ENCODE measurements at regions not wholly inside any gene's neighbourhood (a gene's known extent, or its start where the extent isn't known, plus 50 kb on each side); places are given as distances from the start of the nearest gene placed in this dataset.

- ATAC-seq (replicated peaks) = no peak
- no peak for DNase-seq
- H3K36me3 Mint-ChIP-seq (ENCODE audit: insufficient read depth) = peaks cover 2% of the 10 kb centered on the region
Measured at GRCh38 chr9:1709347-1709746, 305.8 kb upstream of the SMARCA2 start.

DNA sequence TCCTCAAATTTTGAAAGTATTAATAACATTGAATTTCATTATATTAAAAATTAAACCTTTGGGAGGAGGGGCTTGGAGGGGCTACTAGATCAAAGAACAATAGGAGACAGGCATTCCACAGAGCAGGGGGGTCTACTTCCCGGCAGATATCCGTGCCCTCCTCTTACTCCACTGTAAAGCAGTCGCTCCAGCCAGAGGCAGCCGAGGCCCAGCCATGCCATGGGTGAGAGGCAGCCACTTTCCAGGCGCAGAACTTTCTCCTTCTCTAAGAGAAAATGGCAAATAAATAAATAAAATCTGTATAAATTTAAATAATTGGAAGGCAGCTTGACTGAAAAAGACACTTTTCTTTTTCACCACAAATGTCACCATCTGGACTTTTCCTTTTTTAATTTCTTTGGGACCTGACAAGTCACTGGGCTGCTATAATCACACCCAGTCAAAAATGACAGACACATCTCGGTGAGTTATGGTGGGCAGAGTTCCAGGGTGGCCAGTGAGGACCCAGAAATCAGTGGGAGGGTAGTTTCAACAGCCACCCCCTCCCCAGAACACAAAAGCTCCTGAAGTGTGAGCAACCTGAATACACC is 302.2 kb upstream of the SMARCA2 start:
- no peak for ATAC-seq (replicated peaks)
- no peak for DNase-seq
- no peak overlapping the region for H3K4me3 Mint-ChIP-seq
- no peaks in the 10 kb centered on the region for H3K9me3 Mint-ChIP-seq
- H3K4me1 Mint-ChIP-seq (ENCODE audit: low read depth in 2 of 2) = no peaks in the 10 kb centered on the region
- no peak overlapping the region for H3K27ac Mint-ChIP-seq
- peaks cover 3% of the 10 kb centered on the region for H3K36me3 Mint-ChIP-seq (ENCODE audit: insufficient read depth)
- peaks cover 0 to 30% of the 10 kb centered on the region in 2 donors for H3K27me3 Mint-ChIP-seq

More at GRCh38 chr9:1709347-1709746, 305.8 kb upstream of the SMARCA2 start:
- Mint-ChIP-seq H3K4me1 (ENCODE audit: low read depth in 2 of 2) (no peaks in the 10 kb centered on the region), H3K4me3 (no peak overlapping the region), H3K9me3 (no peaks in the 10 kb centered on the region), H3K27ac (no peak overlapping the region), H3K27me3 (peaks cover 6 to 31% of the 10 kb centered on the region in 2 donors)

DNA sequence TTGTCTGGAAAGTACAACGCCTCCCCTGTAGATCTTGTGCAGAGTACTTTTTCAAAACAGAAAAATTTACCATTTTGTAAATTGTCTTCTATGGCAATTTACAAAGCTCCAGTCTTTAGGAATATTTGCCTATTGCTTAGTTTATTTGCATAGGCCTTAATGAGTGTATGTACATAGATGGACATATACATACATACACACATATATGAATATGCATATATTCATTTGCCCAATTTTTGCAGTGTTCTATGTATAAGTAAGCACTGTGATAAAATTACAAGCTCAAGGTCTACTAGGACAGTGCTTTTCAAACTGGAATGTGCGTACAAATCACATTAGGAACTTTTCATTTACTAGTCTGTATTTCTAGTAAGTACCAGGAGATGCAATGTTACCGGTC is 301.3 kb upstream of the SMARCA2 start:
- Mint-ChIP-seq H3K36me3 (ENCODE audit: insufficient read depth) (peaks cover 3% of the 10 kb centered on the region), H3K27ac (no peak overlapping the region), H3K27me3 (peaks cover 0 to 33% of the 10 kb centered on the region in 2 donors), H3K4me1 (ENCODE audit: low read depth in 2 of 2) (no peaks in the 10 kb centered on the region), H3K4me3 (no peak overlapping the region), H3K9me3 (no peaks in the 10 kb centered on the region)
- DNase-seq (no peak), ATAC-seq (replicated peaks) (no peak)

DNA sequence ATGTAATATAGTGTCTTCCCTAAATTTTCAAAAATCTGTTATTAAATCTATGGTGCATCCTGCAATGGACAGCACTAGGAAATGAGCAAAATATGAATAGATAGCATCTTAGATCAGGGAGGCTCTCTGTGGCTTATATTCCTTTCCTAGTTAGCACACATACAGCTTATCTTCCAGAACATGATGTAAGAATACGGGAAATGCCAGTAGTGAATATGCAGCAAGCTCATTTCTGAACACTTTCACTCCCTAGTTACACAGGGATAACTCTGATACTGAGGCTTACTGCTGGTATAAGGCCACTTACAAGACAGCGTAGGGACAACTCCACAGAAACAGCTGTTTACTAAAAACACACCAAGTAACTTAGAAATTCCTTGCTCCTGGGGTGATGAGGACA is 297.3 kb upstream of the SMARCA2 start:
- Mint-ChIP-seq H3K27me3 (peaks cover 12 to 40% of the 10 kb centered on the region in 2 donors), H3K36me3 (ENCODE audit: insufficient read depth) (peaks cover 7% of the 10 kb centered on the region), H3K9me3 (no peaks in the 10 kb centered on the region), H3K4me3 (no peak overlapping the region), H3K27ac (no peak overlapping the region), H3K4me1 (ENCODE audit: low read depth in 2 of 2) (no peaks in the 10 kb centered on the region)
- ATAC-seq (replicated peaks) (no peak), DNase-seq (no peak)

GRCh38 chr9:1718836-1719235 is 296.3 kb upstream of the SMARCA2 start:
- H3K4me1 Mint-ChIP-seq (ENCODE audit: low read depth in 2 of 2) = no peaks in the 10 kb centered on the region
- no peak overlapping the region for H3K27ac Mint-ChIP-seq
- no peak overlapping the region for H3K4me3 Mint-ChIP-seq
- peaks cover 7% of the 10 kb centered on the region for H3K36me3 Mint-ChIP-seq (ENCODE audit: insufficient read depth)
- ATAC-seq (replicated peaks) (no peak), DNase-seq (no peak)
- peaks cover 12 to 46% of the 10 kb centered on the region in 2 donors for H3K27me3 Mint-ChIP-seq
- no peaks in the 10 kb centered on the region for H3K9me3 Mint-ChIP-seq

DNA sequence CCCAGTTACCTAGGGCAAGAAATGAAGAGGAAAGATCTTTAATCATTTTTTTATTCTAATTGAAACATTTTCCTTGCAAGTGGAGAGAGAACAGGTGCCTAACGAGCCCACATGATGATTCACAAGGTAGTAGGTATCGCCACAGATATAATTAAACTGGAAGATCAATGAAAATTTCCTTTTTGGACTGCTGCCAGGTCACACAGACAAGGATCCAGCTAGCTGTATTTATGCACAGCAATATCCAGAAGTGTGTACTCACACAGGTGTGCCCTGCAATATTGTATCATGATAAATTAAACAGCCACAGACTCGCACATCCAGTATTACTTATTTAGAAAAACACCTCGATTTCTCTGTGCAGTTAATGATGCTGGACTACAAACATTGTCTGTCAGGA is 294.0 kb upstream of the SMARCA2 start:
- no peak overlapping the region for H3K4me3 Mint-ChIP-seq
- peaks cover 15 to 32% of the 10 kb centered on the region in 2 donors for H3K27me3 Mint-ChIP-seq
- no peaks in the 10 kb centered on the region for H3K4me1 Mint-ChIP-seq (ENCODE audit: low read depth in 2 of 2)

GRCh38 chr9:1722404-1722803 is 292.7 kb upstream of the SMARCA2 start:
- H3K9me3 Mint-ChIP-seq = no peaks in the 10 kb centered on the region
- DNase-seq (no peak), ATAC-seq (replicated peaks) (no peak)
- no peak overlapping the region for H3K27ac Mint-ChIP-seq
- peaks cover 4% of the 10 kb centered on the region for H3K36me3 Mint-ChIP-seq (ENCODE audit: insufficient read depth)
- peaks cover 19 to 32% of the 10 kb centered on the region in 2 donors for H3K27me3 Mint-ChIP-seq
- H3K4me3 Mint-ChIP-seq = no peak overlapping the region
- H3K4me1 Mint-ChIP-seq (ENCODE audit: low read depth in 2 of 2) = no peaks in the 10 kb centered on the region

More for the DNA sequence above, 294.0 kb upstream of the SMARCA2 start:
- ATAC-seq (replicated peaks) (no peak), DNase-seq (no peak)
- Mint-ChIP-seq H3K9me3 (no peaks in the 10 kb centered on the region), H3K27ac (no peak overlapping the region), H3K36me3 (ENCODE audit: insufficient read depth) (peaks cover 4% of the 10 kb centered on the region)

GRCh38 chr9:1723522-1724015 is 291.6 kb upstream of the SMARCA2 start:
- Mint-ChIP-seq H3K27me3 (peaks cover 19 to 34% of the 10 kb centered on the region in 2 donors), H3K27ac (no peak overlapping the region)
- no peak for ATAC-seq (replicated peaks)

DNA sequence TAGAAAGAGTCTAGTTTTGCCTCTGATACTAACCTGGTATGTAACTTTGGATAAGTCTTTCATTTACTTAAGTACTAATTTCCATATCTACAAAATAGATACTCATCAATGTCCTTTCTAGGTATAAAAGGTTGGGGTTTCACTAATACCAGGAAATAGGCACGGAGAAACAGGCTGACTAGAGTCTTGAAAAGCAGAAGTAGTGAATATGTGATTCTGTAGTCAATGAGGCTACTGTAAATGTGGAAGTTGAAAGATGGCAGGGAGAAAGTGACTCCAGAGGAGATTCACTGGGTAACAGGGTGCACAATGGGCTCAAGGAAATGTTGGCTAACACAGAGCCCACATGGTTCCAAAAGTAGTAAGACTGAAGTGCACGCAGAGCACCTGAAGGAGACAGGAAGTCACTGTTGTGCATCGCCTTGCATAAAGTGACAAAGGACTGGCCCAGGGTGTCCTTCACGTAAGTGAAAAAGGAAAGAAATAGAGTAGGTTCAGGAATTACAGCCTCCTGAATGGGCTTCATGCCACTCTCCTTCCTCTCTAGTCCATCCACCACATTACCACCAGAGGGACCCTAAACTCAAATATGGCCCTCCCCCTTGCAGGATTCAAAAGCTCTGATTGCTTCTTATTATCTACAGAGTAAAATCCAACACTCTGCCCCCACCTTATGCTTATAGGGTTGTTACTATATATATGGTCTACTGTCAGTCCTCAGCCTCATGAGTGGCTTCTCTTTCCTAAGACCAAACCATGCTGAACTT is 288.0 kb upstream of the SMARCA2 start:
- Mint-ChIP-seq H3K36me3 (ENCODE audit: insufficient read depth) (no peaks in the 10 kb centered on the region), H3K9me3 (no peaks in the 10 kb centered on the region), H3K27ac (no peak overlapping the region), H3K4me3 (no peak overlapping the region), H3K4me1 (ENCODE audit: low read depth in 2 of 2) (no peaks in the 10 kb centered on the region), H3K27me3 (peaks cover 14 to 26% of the 10 kb centered on the region in 2 donors)
- peak in 1 of 3 experiments; percentile 0 for DNase-seq
- ATAC-seq (replicated peaks) = peak; percentile 31

More at GRCh38 chr9:1723522-1724015, 291.6 kb upstream of the SMARCA2 start:
- H3K36me3 Mint-ChIP-seq (ENCODE audit: insufficient read depth) = peaks cover 4% of the 10 kb centered on the region
- H3K4me3 Mint-ChIP-seq = no peak overlapping the region
- no peaks in the 10 kb centered on the region for H3K4me1 Mint-ChIP-seq (ENCODE audit: low read depth in 2 of 2)
- DNase-seq = no peak
- no peaks in the 10 kb centered on the region for H3K9me3 Mint-ChIP-seq

DNA sequence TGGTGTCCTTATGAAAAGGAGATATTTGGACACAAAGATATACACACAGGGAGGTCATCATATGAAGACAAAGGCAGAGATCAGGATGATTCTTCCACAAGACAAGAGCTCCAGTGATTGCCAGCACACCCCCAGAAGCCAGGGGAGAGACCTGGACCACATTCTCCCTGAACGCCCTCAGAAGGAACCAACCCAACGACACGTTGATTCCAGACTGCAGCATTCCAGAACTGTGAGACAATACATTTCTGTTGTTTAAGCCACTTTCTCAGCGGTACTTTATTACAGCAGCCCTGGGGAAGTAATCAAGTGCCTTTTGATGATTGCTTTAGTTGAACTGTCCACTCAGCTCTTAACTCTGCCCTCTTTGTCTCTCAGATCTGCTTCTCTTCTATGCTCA is 285.5 kb upstream of the SMARCA2 start:
- Mint-ChIP-seq H3K27me3 (peaks cover 14 to 20% of the 10 kb centered on the region in 2 donors), H3K9me3 (no peaks in the 10 kb centered on the region), H3K27ac (no peak overlapping the region), H3K36me3 (ENCODE audit: insufficient read depth) (no peaks in the 10 kb centered on the region), H3K4me1 (ENCODE audit: low read depth in 2 of 2) (no peaks in the 10 kb centered on the region), H3K4me3 (no peak overlapping the region)
- ATAC-seq (replicated peaks) (no peak), DNase-seq (no peak)

DNA sequence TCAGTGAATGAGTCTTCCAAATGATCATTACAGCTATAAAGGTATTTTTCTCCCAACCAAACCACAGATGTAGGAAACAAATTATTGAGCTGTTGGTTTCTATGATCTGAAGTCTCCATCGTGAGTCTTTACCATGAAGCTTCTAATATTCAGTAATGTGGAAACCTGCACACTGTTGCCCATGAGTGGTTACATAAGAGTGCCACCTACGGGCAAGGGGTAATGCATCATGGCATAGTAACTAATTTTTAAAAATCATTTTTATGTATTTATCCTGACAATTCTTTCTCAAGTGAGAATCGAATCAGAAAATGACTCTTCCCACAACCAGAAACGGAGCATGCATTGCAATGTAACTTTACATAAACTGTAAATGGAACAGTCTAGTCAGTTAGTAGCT is 282.5 kb upstream of the SMARCA2 start:
- no peak overlapping the region for H3K4me3 Mint-ChIP-seq
- DNase-seq (no peak), ATAC-seq (replicated peaks) (no peak)
- H3K9me3 Mint-ChIP-seq = no peaks in the 10 kb centered on the region
- H3K27me3 Mint-ChIP-seq = peaks cover 8 to 26% of the 10 kb centered on the region in 2 donors
- H3K4me1 Mint-ChIP-seq (ENCODE audit: low read depth in 2 of 2) = no peaks in the 10 kb centered on the region
- H3K36me3 Mint-ChIP-seq (ENCODE audit: insufficient read depth) = no peaks in the 10 kb centered on the region
- H3K27ac Mint-ChIP-seq = peak overlapping the region in 1 of 2 donors; percentile 59

DNA sequence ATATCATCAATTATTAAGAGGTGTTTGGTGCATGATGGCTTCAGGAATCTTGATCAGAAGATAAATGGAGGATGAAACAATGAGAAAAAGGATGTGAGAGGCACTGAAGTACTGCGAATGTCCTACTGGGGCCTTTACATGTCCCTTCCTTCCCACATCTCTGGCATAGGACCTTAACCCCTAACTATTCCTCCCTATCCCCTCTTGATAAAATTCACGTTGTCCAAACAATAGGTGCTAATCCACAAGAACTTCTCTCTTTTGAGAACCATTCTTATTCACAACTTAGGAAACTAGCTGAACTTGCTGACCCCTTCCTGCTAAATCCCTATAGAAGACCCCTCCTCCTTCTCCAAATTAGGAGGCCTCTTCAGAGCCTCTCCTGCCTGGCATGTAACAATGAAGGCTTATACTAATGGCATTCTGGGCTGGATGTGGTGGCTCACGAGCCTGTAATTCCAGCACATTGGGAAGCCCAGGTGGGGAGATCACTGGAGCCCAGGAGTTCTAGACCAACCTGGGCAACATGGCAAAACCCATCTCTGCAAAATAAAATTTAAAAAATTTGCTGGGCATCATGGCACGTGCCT is 276.5 kb upstream of the SMARCA2 start:
- Mint-ChIP-seq H3K9me3 (no peaks in the 10 kb centered on the region), H3K27ac (no peak overlapping the region), H3K4me1 (ENCODE audit: low read depth in 2 of 2) (no peaks in the 10 kb centered on the region), H3K36me3 (ENCODE audit: insufficient read depth) (no peaks in the 10 kb centered on the region), H3K4me3 (no peak overlapping the region), H3K27me3 (peaks cover 0 to 16% of the 10 kb centered on the region in 2 donors)
- ATAC-seq (replicated peaks) (no peak), DNase-seq (no peak)

GRCh38 chr9:1743121-1743960 is 271.8 kb upstream of the SMARCA2 start:
- Mint-ChIP-seq H3K36me3 (ENCODE audit: insufficient read depth) (no peaks in the 10 kb centered on the region), H3K9me3 (no peaks in the 10 kb centered on the region), H3K27me3 (peaks cover 15 to 16% of the 10 kb centered on the region in 2 donors), H3K4me1 (ENCODE audit: low read depth in 2 of 2) (no peaks in the 10 kb centered on the region), H3K4me3 (no peak overlapping the region), H3K27ac (no peak overlapping the region)
- ATAC-seq (replicated peaks) (no peak), DNase-seq (no peak)

Data from effector memory CD8-positive, alpha-beta T cell (primary cell).